ENCODE measurements at regions not wholly inside any gene's neighbourhood (a gene's known extent, or its start where the extent isn't known, plus 50 kb on each side); places are given as distances from the start of the nearest gene placed in this dataset.

DNA sequence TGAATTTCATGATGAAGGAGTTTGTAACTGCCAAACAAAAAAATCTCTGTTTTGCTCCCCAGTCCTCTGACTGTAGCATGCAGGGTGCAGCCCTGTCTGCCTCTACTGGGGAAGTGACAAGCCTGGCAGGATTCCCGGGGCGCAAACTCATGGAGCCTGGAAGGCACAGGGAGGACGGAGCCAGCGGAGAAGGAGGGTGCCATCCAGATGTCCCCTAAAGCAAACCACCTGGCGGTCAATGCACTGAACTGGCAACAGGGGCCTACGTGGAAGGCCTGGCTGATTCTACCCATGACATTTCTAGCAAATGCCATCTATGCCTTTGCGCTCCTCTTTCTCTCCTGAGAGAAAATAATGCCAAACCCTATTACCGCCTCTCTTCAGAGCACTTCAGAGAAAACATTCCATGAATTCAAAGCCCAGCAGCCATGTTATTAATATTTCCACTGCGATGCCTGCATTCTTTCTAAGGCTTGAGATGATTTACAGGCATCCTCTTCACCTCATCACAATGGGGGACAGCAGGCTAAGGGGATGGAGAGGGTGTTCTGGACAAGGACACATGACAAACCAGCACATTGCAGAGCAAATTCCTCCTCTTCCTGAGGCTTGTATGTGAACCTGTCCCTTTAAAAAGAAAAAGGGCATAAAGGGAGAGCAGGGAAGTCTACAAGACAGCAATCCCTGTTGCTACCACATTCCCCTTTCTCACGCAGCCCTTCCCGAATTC lies 329.3 kb upstream of the NOCT start:
- no peak for DNase-seq

DNA sequence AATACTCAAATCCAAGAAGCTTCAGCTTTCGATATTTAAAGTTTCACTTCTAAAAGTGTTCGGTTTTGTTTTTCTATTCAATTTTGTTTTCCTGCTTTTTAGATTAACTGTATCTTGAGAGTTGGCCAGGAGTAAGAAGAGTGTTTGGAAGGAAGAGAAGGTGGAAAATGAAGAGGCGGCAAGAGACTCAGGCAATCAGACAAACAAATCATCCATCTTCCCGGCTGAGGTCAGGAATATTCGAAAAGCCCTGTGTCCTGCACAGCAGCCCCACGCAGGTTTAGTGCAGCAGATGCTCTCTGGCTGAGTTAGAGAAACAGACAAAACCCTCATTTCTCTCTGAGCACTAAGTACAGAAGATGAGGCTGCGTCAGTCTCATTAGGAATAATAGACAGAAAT lies 330.3 kb upstream of the NOCT start:
- no peak for DNase-seq

DNA sequence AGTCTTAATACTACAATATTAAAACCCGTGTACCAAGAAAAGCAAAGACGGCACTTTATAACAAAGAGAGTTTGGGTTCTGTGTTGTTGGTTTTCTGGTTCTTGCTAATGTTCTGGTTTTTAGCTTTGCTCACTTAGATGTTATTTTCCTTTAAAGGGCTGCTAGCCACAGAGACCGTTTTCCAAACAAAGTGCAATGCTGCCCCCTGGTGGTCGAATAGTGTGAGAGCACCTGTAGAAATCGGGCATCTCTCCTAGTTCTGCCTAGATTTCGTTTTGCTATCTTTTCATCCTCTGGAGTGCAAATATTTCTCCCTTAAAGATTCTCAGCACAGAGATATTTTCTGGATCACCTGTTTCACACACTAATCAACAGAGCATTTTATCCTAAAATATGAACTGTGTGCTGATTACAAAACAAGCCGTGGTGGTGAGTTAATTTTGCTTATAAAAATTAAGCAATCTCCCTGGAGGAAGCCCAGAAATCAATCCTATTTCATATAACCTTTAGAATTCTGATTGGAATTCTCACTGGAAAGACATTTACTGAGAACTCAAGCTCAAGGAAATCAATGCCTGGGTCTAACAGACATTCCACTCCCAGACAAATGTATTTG lies 334.5 kb upstream of the NOCT start:
- DNase-seq = peak; percentile 68

- DNase-seq = no peak
Observed at GRCh38 chr4:138680256-138680655, 335.3 kb upstream of the NOCT start.

DNA sequence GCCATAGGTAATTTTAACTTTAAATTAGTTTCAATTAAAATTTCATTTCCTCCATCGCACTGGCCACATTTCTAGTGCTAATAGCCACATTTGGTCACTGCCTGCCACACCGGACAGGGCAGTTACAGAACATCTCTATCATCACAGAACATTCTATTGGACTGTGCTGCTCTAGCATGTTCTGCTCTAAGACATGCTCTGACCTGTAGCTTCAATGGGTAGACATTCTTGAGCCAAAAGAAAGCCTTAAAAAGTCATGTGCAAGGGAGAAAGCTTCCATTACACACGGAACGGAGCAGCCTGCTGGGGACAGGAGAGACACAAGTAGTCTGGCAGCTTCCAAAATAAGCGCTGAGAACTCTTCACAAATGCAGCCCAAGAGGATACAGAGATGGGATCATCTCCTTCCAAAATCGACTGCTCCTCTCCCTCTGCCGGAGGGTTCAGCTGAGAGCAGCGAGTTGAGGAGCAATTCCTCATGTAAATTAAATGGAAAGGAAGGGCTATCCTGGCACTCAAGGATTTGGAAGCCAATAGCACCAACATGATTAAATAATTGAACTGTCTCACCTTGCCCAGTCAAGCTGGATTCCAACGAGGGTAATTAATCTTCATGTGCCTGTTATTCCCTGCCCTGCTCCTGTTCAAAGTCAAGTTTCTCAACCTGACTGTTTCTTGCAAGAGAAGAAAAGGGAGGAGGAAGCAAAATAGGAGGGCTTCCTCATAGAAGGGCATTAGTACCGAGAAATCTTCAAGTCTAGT lies 336.4 kb upstream of the NOCT start:
- DNase-seq = no peak

- DNase-seq = no peak
Observed at GRCh38 chr4:138677748-138678147, 337.8 kb upstream of the NOCT start.

DNA sequence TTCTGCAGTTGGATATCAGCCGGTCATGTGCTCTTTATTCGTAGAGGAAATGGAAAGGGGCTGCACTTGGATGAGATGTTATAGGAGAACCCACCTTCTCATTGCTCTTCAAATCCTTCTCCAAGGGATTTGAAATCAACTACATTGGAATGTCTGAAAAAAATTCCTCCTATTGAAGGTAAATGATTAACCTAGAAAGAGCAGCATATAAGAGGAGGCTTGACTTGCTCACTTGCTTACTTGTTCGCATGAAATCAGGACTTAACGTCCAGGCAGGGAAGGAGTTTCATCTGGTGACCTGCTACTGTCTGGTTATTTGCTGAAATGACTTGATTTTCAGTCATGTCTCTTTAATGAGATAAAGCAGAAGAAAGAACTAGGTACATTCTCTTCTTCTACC lies 338.4 kb upstream of the NOCT start:
- no peak for DNase-seq

DNA sequence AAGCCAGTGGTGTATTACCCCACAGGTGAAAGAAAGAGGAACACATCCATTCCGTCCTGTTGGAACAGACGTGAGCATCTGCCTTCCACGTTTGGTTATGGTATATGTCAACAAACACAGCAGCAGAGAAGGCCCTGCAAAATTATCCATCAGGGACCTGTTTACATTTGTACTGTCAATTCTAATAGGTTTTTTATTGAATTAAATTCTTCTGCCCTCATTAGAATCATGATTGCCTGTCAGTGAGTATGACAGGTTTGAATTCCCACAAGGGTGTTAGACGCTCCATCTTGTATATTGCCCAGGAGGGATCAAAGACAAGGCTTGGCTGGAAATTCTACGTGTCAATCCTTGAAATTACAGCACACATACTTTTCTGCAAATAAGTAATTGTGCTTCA lies 339.9 kb upstream of the NOCT start:
- no peak for DNase-seq

GRCh38 chr4:138674209-138674608 lies 341.4 kb upstream of the NOCT start:
- DNase-seq = no peak

DNA sequence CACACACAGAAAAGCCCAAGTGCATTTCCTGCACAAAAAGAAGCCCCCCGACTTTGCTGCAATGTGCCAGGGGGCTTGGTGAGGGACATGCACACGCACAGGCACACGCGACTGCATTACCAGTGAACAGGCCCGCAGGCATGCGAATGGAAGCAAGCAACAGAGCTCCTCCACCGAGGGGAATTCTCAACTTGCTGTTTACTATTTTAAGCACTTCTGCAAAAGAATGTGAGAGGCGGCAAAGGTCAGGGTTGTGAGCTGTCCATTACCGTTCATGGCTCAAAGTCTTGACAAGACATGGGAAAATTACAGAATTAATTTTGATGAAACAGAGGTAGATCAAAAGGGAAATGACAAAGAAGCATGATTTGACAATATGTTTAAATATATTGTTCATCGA lies 342.5 kb upstream of the NOCT start:
- no peak for DNase-seq

- no peak for DNase-seq
Observed at GRCh38 chr4:138672393-138672976, 343.1 kb upstream of the NOCT start.

GRCh38 chr4:138671606-138672084 lies 343.9 kb upstream of the NOCT start:
- no peak for DNase-seq

DNA sequence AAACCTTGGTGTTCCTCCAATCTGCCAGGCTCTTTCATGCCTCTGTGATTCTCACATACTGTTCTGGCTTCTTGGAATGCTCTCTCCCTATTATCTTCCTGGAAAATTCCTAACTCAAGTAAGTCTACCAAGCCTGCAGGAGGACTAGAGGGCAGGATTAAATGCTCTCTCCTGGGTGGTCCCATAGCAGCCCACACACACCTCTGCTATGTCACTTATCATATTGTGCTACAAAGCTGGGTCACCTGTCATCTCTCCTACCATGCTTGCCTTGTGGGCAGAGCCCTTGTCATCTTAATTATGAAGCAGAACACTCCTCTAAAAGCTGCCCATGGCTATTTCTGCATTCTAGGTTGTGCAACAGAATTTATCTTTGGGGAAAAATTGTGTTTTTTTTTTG lies 344.5 kb upstream of the NOCT start:
- DNase-seq = no peak

- no peak for DNase-seq
Observed at GRCh38 chr4:138670681-138671080, 344.9 kb upstream of the NOCT start.

- DNase-seq = no peak
Observed at GRCh38 chr4:138669479-138670315, 345.9 kb upstream of the NOCT start.

DNA sequence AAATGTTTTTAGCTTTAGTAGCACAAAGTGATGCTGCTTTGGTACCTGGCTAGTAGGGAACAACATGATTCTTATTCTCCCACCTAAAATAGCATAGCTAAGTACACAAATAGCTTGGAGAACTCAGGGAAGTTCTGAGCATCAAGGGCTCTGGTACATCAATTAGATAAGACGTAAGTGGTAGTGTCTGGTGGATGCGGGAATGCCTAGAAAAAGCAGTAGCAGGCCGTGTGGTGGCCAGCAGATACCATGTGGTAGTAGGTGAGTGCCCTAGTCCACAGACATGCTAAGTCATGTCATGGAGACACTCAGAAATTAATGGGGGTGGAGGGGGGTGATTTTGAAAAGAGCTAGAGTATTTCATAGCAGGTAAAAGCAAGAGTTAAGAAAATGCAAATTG lies 347.3 kb upstream of the NOCT start:
- no peak for DNase-seq

- no peak for DNase-seq
Observed at GRCh38 chr4:138666366-138666765, 349.2 kb upstream of the NOCT start.

- DNase-seq = no peak
Observed at GRCh38 chr4:138665851-138666250, 349.7 kb upstream of the NOCT start.

DNA sequence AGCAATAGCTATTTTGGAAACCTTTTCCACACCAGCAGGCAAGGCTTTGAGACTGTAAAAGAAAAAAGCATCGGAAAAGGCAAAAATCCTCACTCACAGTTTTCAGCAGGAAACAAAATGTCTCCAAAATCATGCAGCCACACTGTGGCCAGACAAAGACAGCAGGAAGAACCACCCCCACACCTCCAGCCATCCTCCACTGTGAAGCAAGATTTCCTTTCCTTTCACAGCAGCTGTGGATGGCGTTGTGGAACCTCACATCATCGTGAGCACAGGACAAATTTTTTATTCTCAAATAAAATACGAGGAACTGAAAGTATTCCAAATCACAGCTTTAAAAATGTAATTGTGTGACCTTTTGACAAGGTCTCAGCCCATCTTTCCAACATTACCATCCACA lies 351.7 kb upstream of the NOCT start:
- no peak for DNase-seq

- DNase-seq = no peak
Observed at GRCh38 chr4:138659812-138660316, 355.7 kb upstream of the NOCT start.

DNA sequence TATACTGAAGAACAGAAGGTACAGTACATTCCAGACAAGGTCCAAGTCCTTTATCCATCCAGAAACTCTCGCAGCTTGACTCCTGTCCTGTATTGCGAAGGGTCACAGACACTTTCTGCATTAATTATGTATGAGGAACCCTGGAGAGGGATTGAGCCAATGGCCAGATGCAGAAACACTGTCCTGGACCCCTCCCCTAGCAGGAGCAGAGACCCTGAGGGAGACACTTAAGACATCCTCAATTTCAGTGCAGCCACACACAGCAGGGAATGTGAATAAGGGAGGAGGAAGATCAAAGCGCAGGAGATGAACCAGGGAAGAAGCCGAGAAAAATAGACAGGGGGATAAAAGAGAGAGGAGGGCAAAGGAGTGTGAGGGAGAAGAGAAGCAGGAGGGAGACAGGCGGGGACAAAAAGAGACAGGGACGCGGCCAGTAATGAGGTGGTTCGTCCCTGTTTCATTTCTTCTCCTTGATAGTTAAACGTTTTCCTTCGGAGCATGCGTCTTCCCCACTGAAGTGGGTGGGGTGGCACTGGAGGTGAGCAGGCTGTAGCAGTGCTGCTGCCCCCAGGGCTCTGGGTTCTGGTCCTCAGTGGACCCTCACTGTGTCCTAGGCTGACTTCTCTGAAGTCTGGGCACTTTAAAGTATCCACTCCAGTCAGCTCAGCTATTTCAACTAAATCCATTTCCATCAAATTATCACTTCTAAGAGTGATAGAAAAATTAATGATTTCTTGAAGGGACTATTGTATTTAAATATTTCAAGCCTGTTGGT lies 356.4 kb upstream of the NOCT start:
- no peak for DNase-seq

GRCh38 chr4:138658518-138658917 lies 357.1 kb upstream of the NOCT start:
- no peak for DNase-seq
